Neuronal stem cell (in vitro differentiated cells): ENCODE measurements at regions not wholly inside any gene's neighbourhood (a gene's known extent, or its start where the extent isn't known, plus 50 kb on each side); places are given as distances from the start of the nearest gene placed in this dataset.

Experiments
- DNase-seq: peaks from one replicate; pipeline ENCODE4 v3.0.0-alpha.2; 2013; ENCODE audit warnings: low spot score
- H2AFZ ChIP-seq: one replicate; pipeline ENCODE4 v1.6.1; 2013; ENCODE audit warnings: mild to moderate bottlenecking, low read length, inconsistent platforms
- H2AK5ac ChIP-seq: 2 replicates; pipeline ENCODE4 v1.6.1; 2013; ENCODE audit warnings: low read depth, mild to moderate bottlenecking, inconsistent platforms, low read length, moderate library complexity, mixed read lengths
- H2BK120ac ChIP-seq: 2 replicates; pipeline ENCODE4 v1.6.1; 2013; ENCODE audit warnings: low read depth, mild to moderate bottlenecking, inconsistent platforms, low read length, moderate library complexity, mixed read lengths
- H2BK12ac ChIP-seq: one replicate; pipeline ENCODE4 v1.6.1; 2013; ENCODE audit warnings: low read length, inconsistent platforms
- H2BK15ac ChIP-seq: 2 replicates; pipeline ENCODE4 v1.6.1; 2013; ENCODE audit warnings: mild to moderate bottlenecking, low read length, inconsistent platforms, mixed read lengths
- H2BK5ac ChIP-seq: one replicate; pipeline ENCODE4 v1.6.1; 2013; ENCODE audit warnings: inconsistent platforms, mild to moderate bottlenecking, low read length, moderate library complexity
- H3K14ac ChIP-seq: one replicate; pipeline ENCODE4 v1.6.1; 2013; ENCODE audit warnings: low read length, inconsistent platforms
- H3K18ac ChIP-seq: 2 replicates; pipeline ENCODE4 v1.6.1; 2013; ENCODE audit warnings: low read length, inconsistent platforms
- H3K23ac ChIP-seq: 2 replicates; pipeline ENCODE4 v1.6.1; 2013; ENCODE audit warnings: low read depth, mild to moderate bottlenecking, mixed read lengths, low read length, inconsistent platforms; ENCODE audit not compliant: poor library complexity
- H3K27ac ChIP-seq: replicated peaks from 3 replicates; pipeline ENCODE4 v1.5.1; 2013; ENCODE audit warnings: low read length, inconsistent platforms
- H3K27me3 ChIP-seq, 3 experiments: 2 replicates each; pipeline ENCODE4 v1.6.1; 2013; ENCODE audit warnings: low read length in 3 of 3, mild to moderate bottlenecking in 2 of 3, inconsistent platforms in 1 of 3, low read depth in 1 of 3, mixed read lengths in 1 of 3, moderate library complexity in 1 of 3; ENCODE audit not compliant: control insufficient read depth in 3 of 3, insufficient read depth in 3 of 3
- H3K36me3 ChIP-seq, 2 donors: replicated peaks in 1 of 2; 2 replicates each; pipeline ENCODE4 v1.6.1; 2013; ENCODE audit warnings: low read length in 2 of 2; ENCODE audit not compliant: control insufficient read depth in 2 of 2, insufficient read depth in 2 of 2
- H3K4ac ChIP-seq: 2 replicates; pipeline ENCODE4 v1.6.1; 2013; ENCODE audit warnings: inconsistent platforms, mild to moderate bottlenecking, low read length, moderate library complexity
- H3K4me1 ChIP-seq, 2 donors: 1 replicate in 1 of 2; 2 replicates in 1 of 2; pipeline ENCODE4 v1.6.1; 2013; ENCODE audit warnings: low read length in 2 of 2, low read depth in 1 of 2; ENCODE audit not compliant: control insufficient read depth in 2 of 2, insufficient read depth in 1 of 2
- H3K4me2 ChIP-seq: one replicate; pipeline ENCODE4 v1.6.1; 2013; ENCODE audit warnings: mild to moderate bottlenecking, low read length, inconsistent platforms; ENCODE audit not compliant: insufficient read depth, poor library complexity, severe bottlenecking
- H3K4me3 ChIP-seq, 2 donors: 2 replicates each; pipeline ENCODE4 v1.5.1; 2013; ENCODE audit warnings: low read length in 2 of 2, mild to moderate bottlenecking in 2 of 2, inconsistent platforms in 1 of 2, moderate library complexity in 1 of 2
- H3K79me1 ChIP-seq: one replicate; pipeline ENCODE4 v1.6.1; 2013; ENCODE audit warnings: low read depth, mild to moderate bottlenecking, inconsistent platforms, low read length, moderate library complexity
- H3K9ac ChIP-seq: one replicate; pipeline ENCODE4 v1.6.1; 2013; ENCODE audit warnings: mild to moderate bottlenecking, low read depth, low read length, inconsistent platforms; ENCODE audit not compliant: poor library complexity
- H3K9me3 ChIP-seq, 2 donors: replicated peaks in 1 of 2; 2 replicates each; pipeline versions ENCODE3 to v1.6.1; 2013; ENCODE audit warnings: low read length in 2 of 2, mild to moderate bottlenecking in 2 of 2, inconsistent platforms in 1 of 2, low read depth in 1 of 2, mixed read lengths in 1 of 2, moderate library complexity in 1 of 2; ENCODE audit not compliant: control insufficient read depth in 2 of 2, insufficient read depth in 1 of 2
- H4K8ac ChIP-seq: one replicate; pipeline ENCODE4 v1.6.1; 2013; ENCODE audit warnings: low read depth, mild to moderate bottlenecking, inconsistent platforms, low read length, moderate library complexity
- H4K91ac ChIP-seq: one replicate; pipeline ENCODE4 v1.6.1; 2013; ENCODE audit warnings: low read length, low read depth, mild to moderate bottlenecking, inconsistent platforms; ENCODE audit not compliant: poor library complexity
- WGBS, 2 donors: extraction: QIAGEN DNeasy Blood & Tissue Kit; methylation state at CpG; one replicate each; pipeline ENCODE4 v1.1.7; 2013; ENCODE audit warnings: missing lambda C conversion rate in 2 of 2, mixed read lengths in 1 of 2; ENCODE audit not compliant: insufficient read length in 2 of 2, insufficient replicate concordance in 1 of 2; ENCODE audit errors: extremely low coverage in 2 of 2; 5-methylcytosine and 5-hydroxymethylcytosine counted together

- H3K9ac ChIP-seq: no peak overlapping the region
- H3K4me3 ChIP-seq: no peak overlapping the region
- H2BK12ac ChIP-seq: no peak overlapping the region
- H2AK5ac ChIP-seq: no peak overlapping the region
- WGBS, 2 donors: no CpG with 5 or more reads among the region's 5 CpGs
- H3K18ac ChIP-seq: no peak overlapping the region
- H3K27ac ChIP-seq: no peak overlapping the region
- H3K27me3 ChIP-seq: peaks cover 0 to 3% (median 0%) of the 10 kb centered on the region in 3 experiments
- H2AFZ ChIP-seq: no peak overlapping the region
- no peak overlapping the region for H4K91ac ChIP-seq
- no peaks in the 10 kb centered on the region for H3K9me3 ChIP-seq
- no peaks in the 10 kb centered on the region for H3K36me3 ChIP-seq
- H4K8ac ChIP-seq: no peak overlapping the region
- no peak overlapping the region for H3K23ac ChIP-seq
- H2BK15ac ChIP-seq: no peak overlapping the region
- peaks cover 0 to 6% of the 10 kb centered on the region in 2 donors for H3K4me1 ChIP-seq
- H3K4ac ChIP-seq: no peak overlapping the region
- H3K79me1 ChIP-seq: no peaks in the 10 kb centered on the region
- DNase-seq: no peak
- H3K14ac ChIP-seq: no peak overlapping the region
- no peak overlapping the region for H2BK120ac ChIP-seq
- no peak overlapping the region for H2BK5ac ChIP-seq
- H3K4me2 ChIP-seq: no peak overlapping the region
Measured at GRCh38 chr5:8062521-8062920, 193.6 kb downstream of the MTRR start.

DNA sequence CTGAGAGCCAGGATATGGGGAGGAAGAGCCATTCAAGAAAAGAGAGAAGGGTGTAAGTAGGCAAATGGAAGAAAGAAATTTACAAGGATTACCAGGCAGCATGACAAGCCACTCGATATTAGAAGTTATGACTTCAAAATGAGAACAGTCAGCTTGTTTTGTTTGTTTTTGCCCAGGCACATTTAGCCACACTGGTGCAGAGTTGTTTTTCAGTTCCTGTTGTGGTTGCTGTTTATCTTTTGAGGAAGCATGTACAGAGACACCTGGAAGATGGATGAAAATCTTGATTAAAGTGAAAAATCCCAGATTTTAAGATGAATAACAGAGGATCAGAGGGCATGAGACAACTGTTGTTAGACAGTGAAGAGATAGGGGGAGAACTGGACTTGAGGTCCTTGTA is 199.1 kb downstream of the MTRR start:
- H3K14ac ChIP-seq: no peak overlapping the region
- H2BK12ac ChIP-seq: no peak overlapping the region
- H3K4me1 ChIP-seq: no peaks in the 10 kb centered on the region
- no peak overlapping the region for H3K4me2 ChIP-seq
- H4K91ac ChIP-seq: no peak overlapping the region
- H2BK5ac ChIP-seq: no peak overlapping the region
- no peak overlapping the region for H2BK15ac ChIP-seq
- H3K9ac ChIP-seq: no peak overlapping the region
- H2AFZ ChIP-seq: no peak overlapping the region
- H2AK5ac ChIP-seq: no peak overlapping the region
- no CpG with 5 or more reads among the region's 1 CpG for WGBS, 2 donors
- no peak overlapping the region for H3K27ac ChIP-seq
- H3K18ac ChIP-seq: no peak overlapping the region
- H3K27me3 ChIP-seq: no peaks in the 10 kb centered on the region
- no peak overlapping the region for H3K23ac ChIP-seq
- no peaks in the 10 kb centered on the region for H3K9me3 ChIP-seq
- no peaks in the 10 kb centered on the region for H3K36me3 ChIP-seq
- no peaks in the 10 kb centered on the region for H3K79me1 ChIP-seq
- no peak overlapping the region for H4K8ac ChIP-seq
- no peak overlapping the region for H2BK120ac ChIP-seq
- no peak overlapping the region for H3K4ac ChIP-seq
- H3K4me3 ChIP-seq: no peak overlapping the region
- DNase-seq: no peak

GRCh38 chr5:8070138-8070537 is 201.2 kb downstream of the MTRR start:
- Histone ChIP-seq H3K9ac (no peak overlapping the region), H3K9me3 (no peaks in the 10 kb centered on the region), H3K36me3 (no peaks in the 10 kb centered on the region), H2BK12ac (no peak overlapping the region), H4K8ac (no peak overlapping the region), H3K79me1 (no peaks in the 10 kb centered on the region), H2BK120ac (no peak overlapping the region), H2BK15ac (no peak overlapping the region), H3K14ac (no peak overlapping the region), H3K27me3 (no peaks in the 10 kb centered on the region), H2BK5ac (no peak overlapping the region), H2AFZ (no peak overlapping the region), H4K91ac (no peak overlapping the region), H3K4ac (no peak overlapping the region), H3K27ac (no peak overlapping the region), H2AK5ac (no peak overlapping the region), H3K23ac (no peak overlapping the region), H3K4me3 (no peak overlapping the region), H3K18ac (no peak overlapping the region), H3K4me2 (no peak overlapping the region), H3K4me1 (no peaks in the 10 kb centered on the region)
- DNase-seq: no peak
- no CpG with 5 or more reads among the region's 3 CpGs for WGBS, 2 donors

DNA sequence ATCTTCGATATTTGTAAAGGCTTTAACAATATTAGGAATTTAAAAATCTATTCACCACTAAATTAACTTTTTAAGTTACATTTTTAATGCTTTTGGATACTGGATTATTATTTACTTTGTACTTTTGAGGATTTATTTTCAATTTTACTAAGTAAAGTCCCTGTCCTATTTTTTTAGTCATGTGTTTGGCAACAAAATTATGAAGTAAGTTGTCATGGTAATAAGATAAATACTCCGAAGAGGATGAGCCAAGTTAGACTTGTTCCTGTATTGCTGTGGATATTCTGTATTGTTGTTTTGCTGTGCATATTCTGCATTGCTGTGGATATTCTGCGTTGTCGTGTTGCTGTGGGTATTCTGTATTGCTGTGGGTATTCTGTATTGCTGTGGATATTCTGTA is 210.1 kb downstream of the MTRR start:
- WGBS, 2 donors: no CpG with 5 or more reads among the region's 4 CpGs

More for the DNA sequence above, 210.1 kb downstream of the MTRR start:
- Histone ChIP-seq H3K9me3 (no peaks in the 10 kb centered on the region), H3K14ac (no peak overlapping the region), H2BK5ac (no peak overlapping the region), H3K27ac (no peak overlapping the region), H3K18ac (no peak overlapping the region), H2BK12ac (no peak overlapping the region), H3K4me3 (no peak overlapping the region), H3K4me2 (no peak overlapping the region), H3K27me3 (no peaks in the 10 kb centered on the region), H4K8ac (no peak overlapping the region), H4K91ac (no peak overlapping the region), H3K9ac (no peak overlapping the region), H2BK120ac (no peak overlapping the region), H3K79me1 (no peaks in the 10 kb centered on the region), H3K4ac (no peak overlapping the region), H2BK15ac (no peak overlapping the region), H3K23ac (no peak overlapping the region), H2AFZ (no peak overlapping the region), H3K4me1 (peaks cover 0 to 3% of the 10 kb centered on the region in 2 donors), H3K36me3 (no peaks in the 10 kb centered on the region), H2AK5ac (no peak overlapping the region)
- no peak for DNase-seq
